Choroid plexus epithelial cell (primary cell): ENCODE measurements at regions not wholly inside any gene's neighbourhood (a gene's known extent, or its start where the extent isn't known, plus 50 kb on each side); places are given as distances from the start of the nearest gene placed in this dataset.

ENCODE experiments used
- DNase-seq: peaks from one replicate; pipeline ENCODE4 v3.0.0-alpha.2; 2010; ENCODE audit warnings: low read depth
- H3K4me3 ChIP-seq: 2 replicates; pipeline ENCODE4 v1.5.1; 2011; ENCODE audit warnings: low read depth, mild to moderate bottlenecking, control low read depth, low read length, moderate library complexity
- CTCF ChIP-seq: conservative IDR thresholded peaks from 2 replicates; pipeline ENCODE4 v1.5.1; 2011; ENCODE audit warnings: low read depth, mild to moderate bottlenecking, control low read depth, inconsistent platforms, low read length, moderate library complexity

- DNase-seq: no peak
- TF ChIP-seq CTCF: no peak
- no peak overlapping the region for H3K4me3 ChIP-seq
Observed at GRCh38 chr6:159577564-159577963, 115.5 kb downstream of the SOD2 start.

GRCh38 chr6:159572439-159573110 is 120.5 kb downstream of the SOD2 start:
- H3K4me3 ChIP-seq: no peak overlapping the region
- no peak for TF ChIP-seq CTCF
- DNase-seq: no peak

- no peak for TF ChIP-seq CTCF
- H3K4me3 ChIP-seq: no peak overlapping the region
- DNase-seq: no peak
Observed at GRCh38 chr6:159565181-159565710, 127.8 kb downstream of the SOD2 start.

- no peak for DNase-seq
- H3K4me3 ChIP-seq: no peak overlapping the region
- TF ChIP-seq CTCF: no peak
Observed at GRCh38 chr6:159564456-159564855, 128.6 kb downstream of the SOD2 start.

GRCh38 chr6:159557031-159557430 is 136.0 kb downstream of the SOD2 start:
- no peak overlapping the region for H3K4me3 ChIP-seq
- TF ChIP-seq CTCF: no peak

GRCh38 chr6:159555082-159555875 is 137.8 kb downstream of the SOD2 start:
- no peak for TF ChIP-seq CTCF
- no peak for DNase-seq
- H3K4me3 ChIP-seq: no peak overlapping the region

More at GRCh38 chr6:159557031-159557430, 136.0 kb downstream of the SOD2 start:
- no peak for DNase-seq
